Gastrocnemius medialis (tissue), 4 donors: ENCODE measurements at regions not wholly inside any gene's neighbourhood (a gene's known extent, or its start where the extent isn't known, plus 50 kb on each side); places are given as distances from the start of the nearest gene placed in this dataset.

Source experiments
- ATAC-seq, 2 donors: fragments of 150-250 bp; one replicate each; pipeline ENCODE4 v1.9.1; 2016
- DNase-seq, 2 donors: peaks; one replicate each; pipeline ENCODE4 v3.0.0-alpha.2; 2019
- H3K27ac ChIP-seq, 4 donors: fragments of 200-600 bp; sonication (generic); 1 replicate in 1 of 4; 2 replicates in 3 of 4; pipeline ENCODE4 v1.5.1; 2016 to 2018; ENCODE audit warnings: mild to moderate bottlenecking in 2 of 4, moderate library complexity in 1 of 4
- H3K27me3 ChIP-seq, 3 donors: fragments of 200-600 bp; sonication (generic) in 2 of 3; 1 replicate in 1 of 3; 2 replicates in 2 of 3; pipeline versions ENCODE4 v1.5.1 to v1.6.0; 2016 to 2019; ENCODE audit warnings: mild to moderate bottlenecking in 1 of 3, moderate library complexity in 1 of 3
- H3K36me3 ChIP-seq, 2 donors: fragments of 200-600 bp; sonication (generic) in 1 of 2; one replicate each; pipeline ENCODE4 v1.5.1; 2017 to 2018
- H3K4me1 ChIP-seq, 2 donors: fragments of 200-600 bp; sonication (generic) in 1 of 2; one replicate each; pipeline ENCODE4 v1.5.1; 2016 to 2017; ENCODE audit warnings: mild to moderate bottlenecking in 2 of 2
- H3K4me3 ChIP-seq, 4 donors: fragments of 200-600 bp; sonication (generic) in 3 of 4; 1 replicate in 1 of 4; 2 replicates in 3 of 4; pipeline ENCODE4 v1.5.1; 2016 to 2019; ENCODE audit warnings: mild to moderate bottlenecking in 2 of 4
- H3K9me3 ChIP-seq, 3 donors: fragments of 200-600 bp; sonication (generic) in 2 of 3; 1 replicate in 1 of 3; 2 replicates in 2 of 3; pipeline ENCODE4 v1.5.1; 2016 to 2019
- CTCF ChIP-seq, 5 experiments: fragments of 450-650 bp in 3 of 5; fragments of 200-600 bp in 2 of 5; sonication (generic) in 2 of 5; IDR thresholded peaks in 4 of 5; conservative IDR thresholded peaks in 1 of 5; 1 replicate in 4 of 5; 2 replicates in 1 of 5; pipeline ENCODE4 v1.5.1; 2016 to 2019; ENCODE audit warnings: antibody characterized with exemption in 5 of 5, mild to moderate bottlenecking in 3 of 5, moderate library complexity in 3 of 5
- POLR2A ChIP-seq, 2 donors: fragments of 450-650 bp; IDR thresholded peaks; one replicate each; pipeline ENCODE4 v1.6.1; 2017; ENCODE audit warnings: antibody characterized with exemption in 2 of 2, mild to moderate bottlenecking in 2 of 2, moderate library complexity in 2 of 2
- in situ Hi-C, 4 donors: fragments of 200-750 bp; cut with MboI; loops; one replicate each; pipeline versions ENCODE4 v1.15.0 to v1.8.0; 2017; ENCODE audit warnings: low sequenced_read_pairs in 4 of 4
- intact Hi-C: fragments of 100-400 bp; cut with DNase I; formaldehyde crosslinking; loops from one replicate; pipeline ENCODE4 v1.15.1; 2023; ENCODE audit warnings: low total_unique reads

DNA sequence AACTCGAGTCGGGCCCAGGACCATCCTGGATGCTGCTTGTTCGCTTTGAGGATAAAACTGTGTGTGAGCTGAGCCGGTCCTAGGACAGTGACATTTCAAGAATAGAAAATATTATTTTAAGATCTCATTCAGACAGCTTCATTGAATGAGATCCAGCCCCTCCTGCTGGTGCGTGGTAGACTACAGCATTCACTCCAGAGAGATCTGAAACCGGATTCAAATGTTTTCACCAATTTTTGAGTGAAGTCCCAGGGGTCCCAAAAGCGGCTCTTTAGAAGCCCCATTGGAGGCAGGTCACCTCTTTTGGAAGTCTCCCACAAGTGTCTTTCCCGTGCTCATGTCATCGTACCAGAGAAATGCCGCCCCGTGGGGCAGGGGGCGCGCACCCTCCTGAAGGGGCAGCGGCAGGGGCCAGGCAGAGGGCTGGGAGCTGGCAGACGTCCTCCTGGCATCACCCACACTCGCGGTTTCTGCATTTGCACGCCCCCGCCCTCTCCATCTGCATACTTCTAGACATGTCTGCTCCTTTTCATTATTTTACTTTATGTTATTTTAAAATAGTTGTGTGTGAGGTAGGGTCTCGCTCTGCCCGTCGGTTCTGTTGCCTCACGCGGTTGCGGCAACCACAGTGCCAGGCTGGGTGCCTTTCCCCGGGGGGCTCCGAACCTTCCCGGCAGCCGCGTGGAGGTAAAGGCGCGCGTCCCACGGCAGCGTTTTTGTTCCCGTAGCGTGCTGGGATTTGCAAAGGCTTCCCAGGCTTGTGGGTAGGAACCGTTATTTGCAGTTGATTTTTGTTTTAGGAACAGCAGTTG is 52.3 kb upstream of the DPYSL4 start:
- in situ Hi-C loops, result no loop called here
- DNase-seq (no peak), ATAC-seq (no peak)
- H3K27ac ChIP-seq, result no peak overlapping the region
- intact Hi-C loops, result no loop called here
- H3K27me3 ChIP-seq, result no peaks in the 10 kb centered on the region
- no peaks in the 10 kb centered on the region for H3K36me3 ChIP-seq
- no peaks in the 10 kb centered on the region for H3K9me3 ChIP-seq
- no peak for TF ChIP-seq POLR2A (IDR thresholded peaks at IDR 0.05)
- TF ChIP-seq CTCF (IDR thresholded peaks at IDR 0.05 in 4 of 5, conservative IDR thresholded peaks at IDR 0.05 in 1 of 5), result no peak
- H3K4me3 ChIP-seq, result no peak overlapping the region
- H3K4me1 ChIP-seq, result peaks cover 0 to 4% of the 10 kb centered on the region in 2 donors

- intact Hi-C loops (no loop called here), in situ Hi-C loops (no loop called here)
Measured at GRCh38 chr10:132135053-132135872, 51.5 kb upstream of the DPYSL4 start.

GRCh38 chr10:132136097-132136521 is 50.6 kb upstream of the DPYSL4 start:
- in situ Hi-C loops, result no loop called here

More at GRCh38 chr10:132135053-132135872, 51.5 kb upstream of the DPYSL4 start:
- Histone ChIP-seq H3K27ac (no peak overlapping the region), H3K4me1 (peaks cover 0 to 4% of the 10 kb centered on the region in 2 donors), H3K36me3 (no peaks in the 10 kb centered on the region), H3K4me3 (no peak overlapping the region), H3K27me3 (no peaks in the 10 kb centered on the region), H3K9me3 (no peaks in the 10 kb centered on the region)
- no peak for DNase-seq
- no peak for ATAC-seq
- TF ChIP-seq POLR2A (IDR thresholded peaks at IDR 0.05), result no peak

DNA sequence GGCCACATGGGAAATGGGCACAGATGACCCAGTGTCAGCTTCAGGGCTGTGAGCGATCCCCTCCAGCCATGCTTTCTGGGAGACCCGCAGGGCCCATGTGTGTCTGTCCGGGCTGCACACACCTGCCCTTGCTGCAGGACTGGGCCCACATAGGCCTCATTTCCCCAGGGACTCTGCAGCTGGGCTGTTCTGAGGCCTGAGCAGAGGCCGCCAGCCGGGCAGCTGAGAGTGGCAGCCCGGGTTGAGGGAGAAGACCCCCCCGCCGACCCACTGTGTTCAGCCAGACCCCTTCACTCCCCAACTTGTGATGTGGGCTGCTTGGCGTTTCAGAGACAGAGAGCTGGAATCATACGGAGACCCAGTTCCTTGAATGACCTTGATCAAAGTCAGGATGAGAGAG is 50.1 kb upstream of the DPYSL4 start:
- Histone ChIP-seq H3K9me3 (no peaks in the 10 kb centered on the region), H3K4me1 (peaks cover 0 to 4% of the 10 kb centered on the region in 2 donors), H3K4me3 (no peak overlapping the region), H3K27ac (no peak overlapping the region), H3K27me3 (no peaks in the 10 kb centered on the region), H3K36me3 (no peaks in the 10 kb centered on the region)
- TF ChIP-seq POLR2A (IDR thresholded peaks at IDR 0.05) (no peak), CTCF (IDR thresholded peaks at IDR 0.05 in 4 of 5, conservative IDR thresholded peaks at IDR 0.05 in 1 of 5) (no peak)
- intact Hi-C loops (no loop called here), in situ Hi-C loops (no loop called here)
- DNase-seq (no peak), ATAC-seq (no peak)

More at GRCh38 chr10:132136097-132136521, 50.6 kb upstream of the DPYSL4 start:
- Histone ChIP-seq H3K27me3 (no peaks in the 10 kb centered on the region), H3K27ac (no peak overlapping the region), H3K4me1 (peaks cover 0 to 4% of the 10 kb centered on the region in 2 donors), H3K4me3 (no peak overlapping the region), H3K36me3 (no peaks in the 10 kb centered on the region), H3K9me3 (no peaks in the 10 kb centered on the region)
- DNase-seq, result no peak
- no peak for ATAC-seq
- TF ChIP-seq CTCF (IDR thresholded peaks at IDR 0.05 in 4 of 5, conservative IDR thresholded peaks at IDR 0.05 in 1 of 5) (no peak), POLR2A (IDR thresholded peaks at IDR 0.05) (no peak)
- intact Hi-C loops, result no loop called here
